Osteoblast (primary cell): ENCODE measurements at regions not wholly inside any gene's neighbourhood (a gene's known extent, or its start where the extent isn't known, plus 50 kb on each side); places are given as distances from the start of the nearest gene placed in this dataset.

Source experiments
- DNase-seq: peaks from one replicate; pipeline ENCODE4 v3.0.0; 2011; ENCODE audit warnings: low spot score, mixed read lengths; ENCODE audit not compliant: insufficient read length; ENCODE audit errors: missing footprints
- H2AFZ ChIP-seq: 2 replicates; pipeline ENCODE4 v1.6.0; 2011; ENCODE audit warnings: mild to moderate bottlenecking, low read length
- H3K27ac ChIP-seq: 2 replicates; pipeline ENCODE4 v1.5.1; 2011; ENCODE audit warnings: mild to moderate bottlenecking, low read depth, low read length, moderate library complexity
- H3K27me3 ChIP-seq: 2 replicates; pipeline ENCODE4 v1.6.0; 2012; ENCODE audit warnings: mild to moderate bottlenecking, control low read depth, inconsistent platforms, low read length, moderate library complexity; ENCODE audit not compliant: insufficient read depth
- H3K36me3 ChIP-seq: 2 replicates; pipeline ENCODE4 v1.5.1; 2011; ENCODE audit warnings: mild to moderate bottlenecking, low read length, control low read depth, moderate library complexity; ENCODE audit not compliant: insufficient read depth
- H3K4me1 ChIP-seq: 2 replicates; pipeline ENCODE4 v1.5.1; 2011; ENCODE audit warnings: mild to moderate bottlenecking, low read length, control low read depth, moderate library complexity; ENCODE audit not compliant: insufficient read depth
- H3K4me2 ChIP-seq: 2 replicates; pipeline ENCODE4 v1.6.0; 2011; ENCODE audit warnings: mild to moderate bottlenecking, low read length; ENCODE audit not compliant: insufficient read depth
- H3K4me3 ChIP-seq: fragments of 200-600 bp; sonication (generic); 3 replicates; pipeline ENCODE4 v1.5.1; 2012; ENCODE audit warnings: mild to moderate bottlenecking, low read length, inconsistent platforms; ENCODE audit not compliant: insufficient read depth
- H3K79me2 ChIP-seq: 2 replicates; pipeline ENCODE4 v1.6.0; 2012; ENCODE audit warnings: mild to moderate bottlenecking, low read length, control low read depth, inconsistent platforms; ENCODE audit not compliant: insufficient read depth
- H3K9me3 ChIP-seq: 2 replicates; pipeline ENCODE4 v1.5.1; 2011; ENCODE audit warnings: low read depth, low read length, control low read depth
- H4K20me1 ChIP-seq: 2 replicates; pipeline ENCODE4 v1.6.0; 2012; ENCODE audit warnings: mild to moderate bottlenecking, low read length, control low read depth; ENCODE audit not compliant: insufficient read depth
- TF ChIP-seq, protein P1 (sequence below): IDR thresholded peaks from 2 replicates; pipeline ENCODE4 v1.5.1; 2011; ENCODE audit warnings: mild to moderate bottlenecking, low read depth, low read length, moderate library complexity; ENCODE audit errors: extremely low read depth

DNA sequence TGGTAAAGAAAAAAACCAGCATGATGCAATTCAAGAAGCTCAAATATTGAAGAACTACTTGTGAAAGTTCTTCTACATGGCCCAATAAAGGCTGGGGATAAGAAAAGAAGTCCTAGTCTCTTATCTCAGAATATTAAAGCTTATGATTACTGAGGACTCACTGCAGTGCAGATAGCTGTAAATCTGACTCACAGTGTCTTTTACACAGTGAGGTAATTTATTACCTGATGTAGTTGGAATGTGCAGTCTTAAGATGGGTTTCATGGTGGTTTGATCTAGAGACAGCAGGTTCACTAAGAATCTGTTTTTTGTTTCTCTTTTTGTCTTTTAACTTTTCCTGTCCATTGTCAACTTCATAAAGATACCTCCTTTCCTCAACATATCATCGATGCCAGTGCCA is 484.0 kb upstream of the MAP2 start:
- DNase-seq = no peak
- H4K20me1 ChIP-seq = no peaks in the 10 kb centered on the region
- no peaks in the 10 kb centered on the region for H3K9me3 ChIP-seq
- TF ChIP-seq, protein P1, sequence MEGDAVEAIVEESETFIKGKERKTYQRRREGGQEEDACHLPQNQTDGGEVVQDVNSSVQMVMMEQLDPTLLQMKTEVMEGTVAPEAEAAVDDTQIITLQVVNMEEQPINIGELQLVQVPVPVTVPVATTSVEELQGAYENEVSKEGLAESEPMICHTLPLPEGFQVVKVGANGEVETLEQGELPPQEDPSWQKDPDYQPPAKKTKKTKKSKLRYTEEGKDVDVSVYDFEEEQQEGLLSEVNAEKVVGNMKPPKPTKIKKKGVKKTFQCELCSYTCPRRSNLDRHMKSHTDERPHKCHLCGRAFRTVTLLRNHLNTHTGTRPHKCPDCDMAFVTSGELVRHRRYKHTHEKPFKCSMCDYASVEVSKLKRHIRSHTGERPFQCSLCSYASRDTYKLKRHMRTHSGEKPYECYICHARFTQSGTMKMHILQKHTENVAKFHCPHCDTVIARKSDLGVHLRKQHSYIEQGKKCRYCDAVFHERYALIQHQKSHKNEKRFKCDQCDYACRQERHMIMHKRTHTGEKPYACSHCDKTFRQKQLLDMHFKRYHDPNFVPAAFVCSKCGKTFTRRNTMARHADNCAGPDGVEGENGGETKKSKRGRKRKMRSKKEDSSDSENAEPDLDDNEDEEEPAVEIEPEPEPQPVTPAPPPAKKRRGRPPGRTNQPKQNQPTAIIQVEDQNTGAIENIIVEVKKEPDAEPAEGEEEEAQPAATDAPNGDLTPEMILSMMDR = no peak
- no peak overlapping the region for H3K4me2 ChIP-seq
- H3K4me3 ChIP-seq = no peak overlapping the region
- H3K36me3 ChIP-seq = no peaks in the 10 kb centered on the region
- no peaks in the 10 kb centered on the region for H3K4me1 ChIP-seq
- H2AFZ ChIP-seq = no peak overlapping the region
- H3K27me3 ChIP-seq = no peaks in the 10 kb centered on the region
- no peaks in the 10 kb centered on the region for H3K79me2 ChIP-seq
- no peak overlapping the region for H3K27ac ChIP-seq

- Histone ChIP-seq H2AFZ (no peak overlapping the region), H3K36me3 (no peaks in the 10 kb centered on the region), H3K27me3 (no peaks in the 10 kb centered on the region), H3K4me1 (no peaks in the 10 kb centered on the region), H3K9me3 (no peaks in the 10 kb centered on the region), H4K20me1 (no peaks in the 10 kb centered on the region), H3K4me2 (no peak overlapping the region), H3K79me2 (no peaks in the 10 kb centered on the region), H3K4me3 (no peak overlapping the region), H3K27ac (no peak overlapping the region)
- TF ChIP-seq, protein P1 = no peak
- peak; percentile 31 for DNase-seq
These were observed 478.1 kb upstream of the MAP2 start for GRCh38 chr2:208945719-208946256.

- TF ChIP-seq, protein P1 = no peak
- Histone ChIP-seq H3K27me3 (no peaks in the 10 kb centered on the region), H3K4me1 (no peaks in the 10 kb centered on the region), H4K20me1 (no peaks in the 10 kb centered on the region), H3K36me3 (no peaks in the 10 kb centered on the region), H2AFZ (no peak overlapping the region), H3K4me2 (no peak overlapping the region), H3K4me3 (no peak overlapping the region), H3K27ac (no peak overlapping the region), H3K79me2 (no peaks in the 10 kb centered on the region), H3K9me3 (no peaks in the 10 kb centered on the region)
- no peak for DNase-seq
These were observed 475.8 kb upstream of the MAP2 start for GRCh38 chr2:208948073-208948472.

DNA sequence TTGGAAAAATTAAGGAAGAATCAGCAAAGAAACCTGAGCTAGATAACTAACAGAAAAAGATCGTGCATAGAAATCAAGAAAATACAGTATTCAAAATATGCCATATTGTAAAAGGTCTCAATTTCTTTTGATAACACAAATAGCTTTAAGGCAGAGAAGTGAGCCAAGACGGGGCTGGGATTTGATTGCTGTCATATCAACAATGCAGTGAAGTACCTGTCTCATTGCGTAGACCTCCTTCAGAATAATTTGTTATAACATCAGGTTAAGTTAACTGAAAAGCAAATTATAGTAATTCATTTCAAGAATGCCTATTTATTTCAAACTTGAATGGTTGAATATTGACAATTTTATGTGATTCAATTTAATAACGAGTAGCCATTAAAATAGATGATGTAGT is 453.8 kb upstream of the MAP2 start:
- no peaks in the 10 kb centered on the region for H4K20me1 ChIP-seq
- H3K9me3 ChIP-seq = no peaks in the 10 kb centered on the region
- H3K27me3 ChIP-seq = no peaks in the 10 kb centered on the region
- TF ChIP-seq, protein P1 = no peak
- H2AFZ ChIP-seq = no peak overlapping the region
- no peaks in the 10 kb centered on the region for H3K4me1 ChIP-seq
- DNase-seq = no peak
- H3K36me3 ChIP-seq = no peaks in the 10 kb centered on the region
- H3K27ac ChIP-seq = no peak overlapping the region
- no peak overlapping the region for H3K4me2 ChIP-seq
- H3K4me3 ChIP-seq = no peak overlapping the region
- no peaks in the 10 kb centered on the region for H3K79me2 ChIP-seq
